ENCODE measurements at regions not wholly inside any gene's neighbourhood (a gene's known extent, or its start where the extent isn't known, plus 50 kb on each side); places are given as distances from the start of the nearest gene placed in this dataset.
A peak's percentile ranks its signal among the peaks of the same experiment; 100 is the strongest.

DNA sequence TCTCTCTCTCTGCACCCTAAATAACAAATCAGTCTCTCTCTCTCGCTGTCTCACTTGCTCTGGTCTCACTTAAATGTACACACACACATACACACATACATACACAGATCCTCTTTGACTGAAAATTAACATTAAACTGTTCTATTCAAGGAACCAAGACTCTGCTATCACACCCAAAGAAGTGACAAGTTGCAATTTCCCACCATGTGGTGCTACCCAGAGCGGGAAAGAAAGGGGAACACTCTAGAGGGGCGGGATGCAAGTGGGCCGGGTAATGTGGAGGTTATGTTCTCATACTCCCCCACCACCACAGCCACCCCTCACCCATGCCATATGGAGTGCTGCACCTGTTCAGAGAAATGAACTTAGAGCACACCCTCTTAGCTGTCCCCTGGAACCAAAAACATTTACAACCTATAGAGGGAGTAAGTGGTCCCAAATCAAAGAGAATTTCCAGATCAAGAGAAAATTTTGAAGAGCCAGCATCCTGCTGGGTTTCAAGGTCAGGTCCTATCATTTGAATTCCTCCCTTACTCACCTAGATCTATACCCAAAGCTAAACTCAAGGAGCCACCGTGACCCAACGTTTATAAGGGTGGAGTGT, 319.4 kb downstream of the BRINP2 start:
- Histone ChIP-seq H3K36me3 (peaks cover 5% of the 10 kb centered on the region), H3K79me2 (ENCODE audit: low read depth) (no peaks in the 10 kb centered on the region), H3K27ac (no peak overlapping the region), H3K4me3 (no peak overlapping the region), H4K20me1 (ENCODE audit: low read depth) (no peaks in the 10 kb centered on the region), H3K9ac (no peak overlapping the region), H2AFZ (replicated peaks) (no peak overlapping the region), H3K4me1 (peaks cover 7% of the 10 kb centered on the region), H3K9me3 (ENCODE audit: low read depth) (no peaks in the 10 kb centered on the region), H3F3A (ENCODE audit: low read depth) (no peaks in the 10 kb centered on the region), H3K27me3 (no peaks in the 10 kb centered on the region), H3K4me2 (no peak overlapping the region)
- TF ChIP-seq EZH2phosphoT487 (IDR thresholded peaks at IDR 0.05), result no peak
- TF ChIP-seq, protein P1, sequence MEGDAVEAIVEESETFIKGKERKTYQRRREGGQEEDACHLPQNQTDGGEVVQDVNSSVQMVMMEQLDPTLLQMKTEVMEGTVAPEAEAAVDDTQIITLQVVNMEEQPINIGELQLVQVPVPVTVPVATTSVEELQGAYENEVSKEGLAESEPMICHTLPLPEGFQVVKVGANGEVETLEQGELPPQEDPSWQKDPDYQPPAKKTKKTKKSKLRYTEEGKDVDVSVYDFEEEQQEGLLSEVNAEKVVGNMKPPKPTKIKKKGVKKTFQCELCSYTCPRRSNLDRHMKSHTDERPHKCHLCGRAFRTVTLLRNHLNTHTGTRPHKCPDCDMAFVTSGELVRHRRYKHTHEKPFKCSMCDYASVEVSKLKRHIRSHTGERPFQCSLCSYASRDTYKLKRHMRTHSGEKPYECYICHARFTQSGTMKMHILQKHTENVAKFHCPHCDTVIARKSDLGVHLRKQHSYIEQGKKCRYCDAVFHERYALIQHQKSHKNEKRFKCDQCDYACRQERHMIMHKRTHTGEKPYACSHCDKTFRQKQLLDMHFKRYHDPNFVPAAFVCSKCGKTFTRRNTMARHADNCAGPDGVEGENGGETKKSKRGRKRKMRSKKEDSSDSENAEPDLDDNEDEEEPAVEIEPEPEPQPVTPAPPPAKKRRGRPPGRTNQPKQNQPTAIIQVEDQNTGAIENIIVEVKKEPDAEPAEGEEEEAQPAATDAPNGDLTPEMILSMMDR (IDR thresholded peaks at IDR 0.05), result peak; percentile 28
- no peak overlapping the region for H3K4me3 Mint-ChIP-seq
- H3K4me1 Mint-ChIP-seq, result peaks cover 3% of the 10 kb centered on the region
- peaks cover 3% of the 10 kb centered on the region for H3K9me3 Mint-ChIP-seq
- H3K36me3 Mint-ChIP-seq, result no peaks in the 10 kb centered on the region
- no peak for DNase-seq (ENCODE audit: low spot score)
- no peak overlapping the region for H3K27ac Mint-ChIP-seq
- no peaks in the 10 kb centered on the region for H3K27me3 Mint-ChIP-seq (ENCODE audit: insufficient read depth, low read depth)

GRCh38 chr1:177488722-177489121, 318.0 kb downstream of the BRINP2 start:
- no peaks in the 10 kb centered on the region for H3K27me3 Mint-ChIP-seq (ENCODE audit: insufficient read depth, low read depth)
- Histone ChIP-seq H3K27me3 (no peaks in the 10 kb centered on the region), H3K79me2 (ENCODE audit: low read depth) (no peaks in the 10 kb centered on the region), H3K9ac (no peak overlapping the region), H3F3A (ENCODE audit: low read depth) (no peaks in the 10 kb centered on the region), H3K4me3 (no peak overlapping the region), H3K9me3 (ENCODE audit: low read depth) (no peaks in the 10 kb centered on the region), H3K36me3 (peaks cover 5% of the 10 kb centered on the region), H2AFZ (replicated peaks) (no peak overlapping the region), H3K4me2 (no peak overlapping the region), H4K20me1 (ENCODE audit: low read depth) (no peaks in the 10 kb centered on the region), H3K27ac (no peak overlapping the region), H3K4me1 (peaks cover 7% of the 10 kb centered on the region)
- H3K4me1 Mint-ChIP-seq, result peaks cover 3% of the 10 kb centered on the region
- H3K27ac Mint-ChIP-seq, result no peak overlapping the region
- H3K36me3 Mint-ChIP-seq, result no peaks in the 10 kb centered on the region
- H3K4me3 Mint-ChIP-seq, result no peak overlapping the region
- H3K9me3 Mint-ChIP-seq, result peaks cover 3% of the 10 kb centered on the region
- TF ChIP-seq EZH2phosphoT487 (IDR thresholded peaks at IDR 0.05), result no peak
- TF ChIP-seq, protein P1 (IDR thresholded peaks at IDR 0.05), result no peak
- TF ChIP-seq EZH2 (IDR thresholded peaks at IDR 0.05), result no peak
- DNase-seq (ENCODE audit: low spot score), result no peak

GRCh38 chr1:177487481-177487880, 316.7 kb downstream of the BRINP2 start:
- Mint-ChIP-seq H3K27ac (no peak overlapping the region), H3K27me3 (ENCODE audit: insufficient read depth, low read depth) (no peaks in the 10 kb centered on the region), H3K36me3 (no peaks in the 10 kb centered on the region), H3K4me3 (no peak overlapping the region), H3K4me1 (peaks cover 3% of the 10 kb centered on the region), H3K9me3 (peaks cover 3% of the 10 kb centered on the region)
- TF ChIP-seq, protein P1 (IDR thresholded peaks at IDR 0.05), result no peak
- TF ChIP-seq EZH2phosphoT487 (IDR thresholded peaks at IDR 0.05) (no peak), EZH2 (IDR thresholded peaks at IDR 0.05) (no peak)
- Histone ChIP-seq H4K20me1 (ENCODE audit: low read depth) (no peaks in the 10 kb centered on the region), H3K4me1 (peaks cover 7% of the 10 kb centered on the region), H3K9ac (no peak overlapping the region), H3K79me2 (ENCODE audit: low read depth) (no peaks in the 10 kb centered on the region), H3F3A (ENCODE audit: low read depth) (no peaks in the 10 kb centered on the region), H2AFZ (replicated peaks) (peak overlapping the region; percentile 42), H3K27ac (no peak overlapping the region), H3K4me2 (no peak overlapping the region), H3K36me3 (no peaks in the 10 kb centered on the region), H3K9me3 (ENCODE audit: low read depth) (no peaks in the 10 kb centered on the region), H3K4me3 (no peak overlapping the region), H3K27me3 (no peaks in the 10 kb centered on the region)
- DNase-seq (ENCODE audit: low spot score), result peak; percentile 43
